Adrenal gland (tissue), 5 donors: ENCODE measurements at regions not wholly inside any gene's neighbourhood (a gene's known extent, or its start where the extent isn't known, plus 50 kb on each side); places are given as distances from the start of the nearest gene placed in this dataset.

Source experiments
- POLR2A ChIP-seq, 2 donors: fragments of 450-650 bp; IDR thresholded peaks; one replicate each; pipeline ENCODE4 v1.6.1; 2017; ENCODE audit warnings: antibody characterized with exemption in 2 of 2, mild to moderate bottlenecking in 2 of 2, moderate library complexity in 1 of 2
- TF ChIP-seq, protein P1 (sequence below), 6 experiments: fragments of 450-650 bp in 4 of 6; fragments of 200-600 bp in 2 of 6; sonication (generic) in 1 of 6; IDR thresholded peaks; 1 replicate in 5 of 6; 2 replicates in 1 of 6; pipeline versions ENCODE4 v1.5.1 to v1.8.0; 2016 to 2021; ENCODE audit warnings: antibody characterized with exemption in 6 of 6, mild to moderate bottlenecking in 2 of 6, moderate library complexity in 1 of 6
- donor health status: DM: no; HTN: no; CAD: no.

DNA sequence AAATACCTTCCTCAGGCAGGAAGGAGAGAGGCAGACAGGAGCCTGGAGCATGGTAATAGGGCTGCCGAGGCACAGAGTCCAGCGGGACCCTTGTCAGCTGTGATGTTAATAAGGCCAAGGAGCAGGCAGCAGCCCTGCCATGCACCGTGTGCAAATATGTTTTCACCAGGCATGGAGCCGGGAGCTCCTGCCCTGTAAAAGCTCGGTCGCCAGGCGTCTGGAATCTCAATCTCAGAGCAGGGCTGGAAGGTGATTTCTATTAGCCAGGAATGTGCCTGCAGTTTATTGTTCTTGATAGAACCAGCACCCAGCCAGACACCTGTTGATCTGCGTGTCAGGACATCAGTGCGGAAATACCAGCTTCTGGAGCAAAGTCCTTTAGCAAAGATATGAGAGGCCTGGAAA is 469.8 kb downstream of the GLRX3 start:
- no peak for TF ChIP-seq POLR2A (IDR thresholded peaks at IDR 0.05)
- TF ChIP-seq, protein P1, sequence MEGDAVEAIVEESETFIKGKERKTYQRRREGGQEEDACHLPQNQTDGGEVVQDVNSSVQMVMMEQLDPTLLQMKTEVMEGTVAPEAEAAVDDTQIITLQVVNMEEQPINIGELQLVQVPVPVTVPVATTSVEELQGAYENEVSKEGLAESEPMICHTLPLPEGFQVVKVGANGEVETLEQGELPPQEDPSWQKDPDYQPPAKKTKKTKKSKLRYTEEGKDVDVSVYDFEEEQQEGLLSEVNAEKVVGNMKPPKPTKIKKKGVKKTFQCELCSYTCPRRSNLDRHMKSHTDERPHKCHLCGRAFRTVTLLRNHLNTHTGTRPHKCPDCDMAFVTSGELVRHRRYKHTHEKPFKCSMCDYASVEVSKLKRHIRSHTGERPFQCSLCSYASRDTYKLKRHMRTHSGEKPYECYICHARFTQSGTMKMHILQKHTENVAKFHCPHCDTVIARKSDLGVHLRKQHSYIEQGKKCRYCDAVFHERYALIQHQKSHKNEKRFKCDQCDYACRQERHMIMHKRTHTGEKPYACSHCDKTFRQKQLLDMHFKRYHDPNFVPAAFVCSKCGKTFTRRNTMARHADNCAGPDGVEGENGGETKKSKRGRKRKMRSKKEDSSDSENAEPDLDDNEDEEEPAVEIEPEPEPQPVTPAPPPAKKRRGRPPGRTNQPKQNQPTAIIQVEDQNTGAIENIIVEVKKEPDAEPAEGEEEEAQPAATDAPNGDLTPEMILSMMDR (IDR thresholded peaks at IDR 0.05): no peak
